ENCODE measurements at regions not wholly inside any gene's neighbourhood (a gene's known extent, or its start where the extent isn't known, plus 50 kb on each side); places are given as distances from the start of the nearest gene placed in this dataset.
A peak's percentile ranks its signal among the peaks of the same experiment; 100 is the strongest.

DNA sequence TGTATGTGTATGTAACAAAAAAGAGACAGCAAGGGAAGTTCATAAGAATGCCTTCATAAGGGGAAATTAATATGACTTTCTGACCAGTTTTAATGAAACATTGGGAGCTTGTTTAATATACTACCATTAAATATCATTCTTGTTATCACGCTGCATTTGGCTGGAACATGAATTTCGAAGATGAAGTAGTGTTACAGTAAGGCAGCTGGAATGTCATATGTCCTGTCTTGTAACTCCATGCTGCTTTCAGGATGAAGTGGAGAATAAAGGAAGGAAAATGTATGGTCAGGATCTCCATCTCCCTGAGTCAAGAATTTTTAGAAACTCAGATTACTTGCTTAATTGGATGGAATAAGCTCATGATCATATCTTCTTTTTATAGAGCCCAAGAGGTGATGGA lies 61.5 kb upstream of the DMAC1 start:
- H3K27ac Mint-ChIP-seq (ENCODE audit: unreplicated experiment) = peak overlapping the region; percentile 31
- DNase-seq = no peak
- H3K4me1 Mint-ChIP-seq (ENCODE audit: low read depth, unreplicated experiment) = peaks cover 27% of the 10 kb centered on the region
- no peaks in the 10 kb centered on the region for H3K36me3 Mint-ChIP-seq (ENCODE audit: unreplicated experiment)
- TF ChIP-seq, protein P1, sequence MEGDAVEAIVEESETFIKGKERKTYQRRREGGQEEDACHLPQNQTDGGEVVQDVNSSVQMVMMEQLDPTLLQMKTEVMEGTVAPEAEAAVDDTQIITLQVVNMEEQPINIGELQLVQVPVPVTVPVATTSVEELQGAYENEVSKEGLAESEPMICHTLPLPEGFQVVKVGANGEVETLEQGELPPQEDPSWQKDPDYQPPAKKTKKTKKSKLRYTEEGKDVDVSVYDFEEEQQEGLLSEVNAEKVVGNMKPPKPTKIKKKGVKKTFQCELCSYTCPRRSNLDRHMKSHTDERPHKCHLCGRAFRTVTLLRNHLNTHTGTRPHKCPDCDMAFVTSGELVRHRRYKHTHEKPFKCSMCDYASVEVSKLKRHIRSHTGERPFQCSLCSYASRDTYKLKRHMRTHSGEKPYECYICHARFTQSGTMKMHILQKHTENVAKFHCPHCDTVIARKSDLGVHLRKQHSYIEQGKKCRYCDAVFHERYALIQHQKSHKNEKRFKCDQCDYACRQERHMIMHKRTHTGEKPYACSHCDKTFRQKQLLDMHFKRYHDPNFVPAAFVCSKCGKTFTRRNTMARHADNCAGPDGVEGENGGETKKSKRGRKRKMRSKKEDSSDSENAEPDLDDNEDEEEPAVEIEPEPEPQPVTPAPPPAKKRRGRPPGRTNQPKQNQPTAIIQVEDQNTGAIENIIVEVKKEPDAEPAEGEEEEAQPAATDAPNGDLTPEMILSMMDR (IDR thresholded peaks at IDR 0.05; ENCODE audit: partially characterized antibody, unreplicated experiment) = no peak
- H3K27me3 Mint-ChIP-seq (ENCODE audit: unreplicated experiment) = peaks cover 7% of the 10 kb centered on the region
- H3K4me3 Mint-ChIP-seq (ENCODE audit: unreplicated experiment) = no peak overlapping the region
- no peaks in the 10 kb centered on the region for H3K9me3 Mint-ChIP-seq (ENCODE audit: unreplicated experiment)

DNA sequence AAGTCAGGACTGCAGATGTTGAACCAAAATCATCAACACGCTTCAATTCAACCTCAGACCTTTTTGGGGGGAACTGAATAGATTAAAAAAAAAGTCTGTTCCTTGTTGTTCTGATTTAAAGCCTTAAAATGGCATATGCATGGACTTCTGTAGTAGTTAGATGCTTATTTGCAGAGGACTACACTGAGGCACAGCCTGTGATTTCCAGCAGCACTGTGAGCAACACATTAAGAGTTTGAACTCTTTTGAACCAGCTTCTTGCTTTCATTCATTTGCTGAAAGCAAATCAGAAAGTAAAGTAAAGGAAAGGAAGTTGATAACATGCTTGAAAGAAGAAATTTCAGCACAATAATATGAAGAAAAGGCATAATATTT lies 60.7 kb upstream of the DMAC1 start:
- TF ChIP-seq, protein P1 (IDR thresholded peaks at IDR 0.05; ENCODE audit: partially characterized antibody, unreplicated experiment) = no peak
- H3K27ac Mint-ChIP-seq (ENCODE audit: unreplicated experiment) = peak overlapping the region; percentile 77
- peaks cover 27% of the 10 kb centered on the region for H3K4me1 Mint-ChIP-seq (ENCODE audit: low read depth, unreplicated experiment)
- peaks cover 7% of the 10 kb centered on the region for H3K27me3 Mint-ChIP-seq (ENCODE audit: unreplicated experiment)
- H3K36me3 Mint-ChIP-seq (ENCODE audit: unreplicated experiment) = no peaks in the 10 kb centered on the region
- H3K4me3 Mint-ChIP-seq (ENCODE audit: unreplicated experiment) = no peak overlapping the region
- H3K9me3 Mint-ChIP-seq (ENCODE audit: unreplicated experiment) = no peaks in the 10 kb centered on the region
- no peak for DNase-seq

DNA sequence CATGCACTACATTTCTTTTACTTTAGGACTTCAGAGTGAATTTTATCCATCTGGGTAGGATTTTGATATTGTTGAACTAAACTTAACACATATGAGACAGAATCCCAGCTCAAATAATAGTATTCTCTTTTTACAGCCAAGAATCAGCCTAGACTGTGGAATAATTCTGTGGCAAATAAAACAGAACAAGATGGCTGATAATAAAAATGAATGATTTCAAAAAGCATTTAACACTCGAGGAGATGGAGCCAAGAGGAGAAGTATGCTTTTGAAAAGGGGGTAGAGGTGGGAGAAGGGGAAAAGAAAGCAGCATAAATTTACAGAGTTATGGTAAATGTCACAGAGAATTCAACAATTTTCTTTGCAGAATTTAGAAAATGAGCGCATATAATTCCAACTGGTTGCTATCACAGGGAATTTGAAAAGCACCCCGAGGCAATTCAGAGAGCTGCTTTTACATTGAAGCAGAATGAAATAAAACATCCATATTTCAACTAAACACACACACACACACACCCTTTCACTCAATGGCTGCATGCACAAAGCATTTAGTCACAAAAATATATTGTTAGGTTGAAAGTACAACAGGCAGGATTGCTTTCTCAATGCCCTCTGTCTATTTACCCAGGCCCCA lies 60.2 kb upstream of the DMAC1 start:
- H3K4me3 Mint-ChIP-seq (ENCODE audit: unreplicated experiment) = no peak overlapping the region
- no peak for DNase-seq
- H3K27me3 Mint-ChIP-seq (ENCODE audit: unreplicated experiment) = peaks cover 7% of the 10 kb centered on the region
- no peaks in the 10 kb centered on the region for H3K36me3 Mint-ChIP-seq (ENCODE audit: unreplicated experiment)
- TF ChIP-seq, protein P1 (IDR thresholded peaks at IDR 0.05; ENCODE audit: partially characterized antibody, unreplicated experiment) = no peak
- peaks cover 27% of the 10 kb centered on the region for H3K4me1 Mint-ChIP-seq (ENCODE audit: low read depth, unreplicated experiment)
- peak overlapping the region; percentile 77 for H3K27ac Mint-ChIP-seq (ENCODE audit: unreplicated experiment)
- H3K9me3 Mint-ChIP-seq (ENCODE audit: unreplicated experiment) = no peaks in the 10 kb centered on the region

DNA sequence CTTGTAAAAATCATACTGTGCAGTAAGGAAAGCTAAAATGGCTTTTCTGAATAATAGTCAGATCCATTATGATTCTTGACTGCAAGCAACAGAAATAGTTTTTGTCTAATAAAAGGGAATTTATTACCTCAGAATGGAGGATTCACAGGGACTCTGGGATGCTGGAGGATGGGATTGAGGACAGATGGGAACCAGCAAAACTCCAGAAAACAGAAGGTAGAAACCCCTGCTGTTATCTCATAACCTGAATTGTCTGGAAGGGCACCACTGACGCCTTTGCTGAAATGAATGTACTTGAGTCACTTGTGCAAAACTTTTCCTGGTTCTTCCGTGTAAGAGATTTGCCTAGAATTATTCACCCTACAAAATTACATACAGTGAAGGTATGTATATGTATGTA lies 58.6 kb upstream of the DMAC1 start:
- no peaks in the 10 kb centered on the region for H3K36me3 Mint-ChIP-seq (ENCODE audit: unreplicated experiment)
- H3K4me1 Mint-ChIP-seq (ENCODE audit: low read depth, unreplicated experiment) = peaks cover 27% of the 10 kb centered on the region
- H3K9me3 Mint-ChIP-seq (ENCODE audit: unreplicated experiment) = no peaks in the 10 kb centered on the region
- no peak overlapping the region for H3K27ac Mint-ChIP-seq (ENCODE audit: unreplicated experiment)
- DNase-seq = no peak
- H3K27me3 Mint-ChIP-seq (ENCODE audit: unreplicated experiment) = peaks cover 7% of the 10 kb centered on the region
- H3K4me3 Mint-ChIP-seq (ENCODE audit: unreplicated experiment) = no peak overlapping the region
- TF ChIP-seq, protein P1 (IDR thresholded peaks at IDR 0.05; ENCODE audit: partially characterized antibody, unreplicated experiment) = no peak

DNA sequence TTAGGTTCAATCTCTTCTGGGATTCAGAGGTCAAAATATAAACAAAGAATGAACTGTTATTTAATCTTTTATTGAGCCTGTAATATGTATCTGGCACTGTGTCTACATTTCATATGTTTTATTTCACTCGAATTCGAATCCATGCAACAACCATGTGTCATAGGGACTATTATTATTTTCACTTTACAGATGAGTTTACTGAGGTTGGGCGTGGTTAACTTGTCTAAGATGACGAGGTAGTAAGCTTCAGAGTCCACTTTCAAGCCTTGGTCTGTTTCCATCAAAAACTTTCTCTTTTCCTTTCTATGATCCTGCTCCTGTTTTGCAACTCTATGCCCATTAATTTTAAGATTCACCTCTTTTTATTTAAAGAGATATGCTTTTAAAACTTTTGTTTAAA lies 55.2 kb upstream of the DMAC1 start:
- H3K4me1 Mint-ChIP-seq (ENCODE audit: low read depth, unreplicated experiment) = peaks cover 10% of the 10 kb centered on the region
- H3K9me3 Mint-ChIP-seq (ENCODE audit: unreplicated experiment) = no peaks in the 10 kb centered on the region
- no peak for DNase-seq
- H3K27ac Mint-ChIP-seq (ENCODE audit: unreplicated experiment) = no peak overlapping the region
- TF ChIP-seq, protein P1 (IDR thresholded peaks at IDR 0.05; ENCODE audit: partially characterized antibody, unreplicated experiment) = no peak
- H3K27me3 Mint-ChIP-seq (ENCODE audit: unreplicated experiment) = peaks cover 4% of the 10 kb centered on the region
- no peaks in the 10 kb centered on the region for H3K36me3 Mint-ChIP-seq (ENCODE audit: unreplicated experiment)
- no peak overlapping the region for H3K4me3 Mint-ChIP-seq (ENCODE audit: unreplicated experiment)

All from glutamatergic neuron (in vitro differentiated cells).